WTC11 (cell line): ENCODE measurements at regions not wholly inside any gene's neighbourhood (a gene's known extent, or its start where the extent isn't known, plus 50 kb on each side); places are given as distances from the start of the nearest gene placed in this dataset.

Source experiments
- CREM ChIP-seq: sonication (generic); formaldehyde crosslinking; IDR thresholded peaks from 2 replicates; pipeline ENCODE4 v1.8.1; 2022; ENCODE audit warnings: mild to moderate bottlenecking, missing genetic modification reagents, moderate library complexity
- CTCF ChIP-seq: fragments of 200-600 bp; IDR thresholded peaks from 2 replicates; pipeline ENCODE4 v1.8.0; 2022; ENCODE audit warnings: antibody characterized with exemption
- NFYB ChIP-seq: sonication (generic); formaldehyde crosslinking; conservative IDR thresholded peaks from 2 replicates; pipeline ENCODE4 v1.8.0; 2022; ENCODE audit warnings: low read depth, missing genetic modification reagents
- USF1 ChIP-seq: sonication (generic); formaldehyde crosslinking; IDR thresholded peaks from 2 replicates; pipeline ENCODE4 v1.8.0; 2022; ENCODE audit warnings: mild to moderate bottlenecking, missing genetic modification reagents

- no peak for TF ChIP-seq CTCF
- TF ChIP-seq NFYB (CRISPR knock-in tag) = no peak
- no peak for TF ChIP-seq CREM (CRISPR knock-in tag)
- TF ChIP-seq USF1 (CRISPR knock-in tag) = no peak
These were observed 194.0 kb downstream of the SMIM20 start for GRCh38 chr4:26108054-26108453.
